ENCODE measurements at regions not wholly inside any gene's neighbourhood (a gene's known extent, or its start where the extent isn't known, plus 50 kb on each side); places are given as distances from the start of the nearest gene placed in this dataset.

DNA sequence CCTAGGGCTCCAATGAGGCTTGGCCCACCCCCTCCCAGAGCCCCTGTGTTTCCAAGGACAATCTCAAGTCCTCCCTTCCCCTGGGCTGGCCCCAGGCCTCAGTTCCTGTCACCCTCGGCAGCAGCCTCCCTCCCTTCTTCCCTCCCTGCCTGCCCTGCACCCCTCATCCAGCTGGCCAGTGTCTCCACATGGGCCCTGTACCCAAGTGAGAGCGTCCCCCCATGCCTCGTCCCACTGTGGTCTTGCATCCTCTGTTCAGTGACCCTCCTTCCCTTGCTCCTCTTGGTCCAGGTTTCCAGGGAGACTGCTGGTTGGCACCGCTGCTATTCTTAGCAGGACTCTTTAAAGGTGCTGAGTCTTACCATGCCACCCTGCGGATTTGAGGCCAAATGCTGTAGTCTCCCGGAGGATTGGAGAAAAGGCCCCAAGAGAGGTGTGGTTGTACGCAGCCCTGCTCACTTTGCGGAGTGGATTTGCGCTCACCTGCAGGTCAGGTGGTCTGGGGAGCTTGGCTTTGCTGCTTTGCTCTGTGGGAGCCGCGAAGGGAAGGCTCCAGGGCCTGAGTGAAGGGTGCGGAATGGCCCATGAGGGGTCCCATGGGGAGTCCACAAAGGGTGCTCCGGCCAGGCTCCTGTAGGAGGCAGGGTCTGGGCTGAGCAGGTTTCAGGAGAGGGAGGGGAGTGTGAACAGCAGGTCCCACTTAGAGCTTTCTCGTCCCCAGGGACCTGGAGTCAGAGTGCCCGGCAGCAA, 519.2 kb downstream of the TCERG1L start:
- no peak for DNase-seq (ENCODE audit: low read depth in 2 of 2)

DNA sequence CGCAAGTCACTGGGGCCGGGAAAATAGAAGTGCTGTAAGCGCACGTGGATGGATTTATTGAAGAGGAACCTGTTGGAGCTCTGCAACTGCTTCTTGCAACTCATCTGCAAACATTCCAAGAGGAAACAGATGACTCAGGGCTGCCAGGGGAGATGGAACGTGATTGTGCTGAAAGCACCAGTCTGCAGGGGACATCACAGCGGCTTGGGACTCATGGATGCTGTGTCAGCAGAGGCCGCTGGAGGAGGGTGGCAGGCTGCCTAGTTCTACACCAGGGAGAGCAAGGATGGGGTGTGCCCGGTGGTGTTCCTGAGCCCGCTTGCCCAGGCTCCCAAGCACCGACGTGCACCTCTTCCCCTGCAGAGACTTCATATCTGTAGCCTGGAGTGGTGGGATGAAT, 515.7 kb downstream of the TCERG1L start:
- DNase-seq (ENCODE audit: low read depth in 2 of 2) = no peak

- no peak for DNase-seq (ENCODE audit: low read depth in 2 of 2)
Measured at GRCh38 chr10:130799532-130799931, 512.0 kb downstream of the TCERG1L start.

DNA sequence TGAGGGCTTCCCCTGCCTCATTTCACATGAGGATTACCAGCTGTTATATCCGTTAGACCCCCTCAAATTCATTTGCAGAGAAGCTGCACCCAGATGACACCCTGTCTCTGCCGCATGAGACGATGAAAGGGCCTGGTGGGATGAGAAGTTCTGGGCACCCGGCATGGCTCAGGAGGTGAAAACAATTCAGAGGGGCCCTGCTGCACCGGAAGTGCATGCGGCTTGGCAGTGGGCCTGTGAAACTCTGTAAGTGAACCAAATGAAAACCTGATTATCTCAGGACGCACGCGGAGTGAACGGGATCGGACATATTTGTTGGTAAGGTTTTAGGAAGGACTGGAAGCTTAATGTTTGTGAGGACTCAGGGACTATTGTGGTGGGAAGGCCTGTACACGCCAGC, 511.2 kb downstream of the TCERG1L start:
- no peak for DNase-seq (ENCODE audit: low read depth in 2 of 2)

DNA sequence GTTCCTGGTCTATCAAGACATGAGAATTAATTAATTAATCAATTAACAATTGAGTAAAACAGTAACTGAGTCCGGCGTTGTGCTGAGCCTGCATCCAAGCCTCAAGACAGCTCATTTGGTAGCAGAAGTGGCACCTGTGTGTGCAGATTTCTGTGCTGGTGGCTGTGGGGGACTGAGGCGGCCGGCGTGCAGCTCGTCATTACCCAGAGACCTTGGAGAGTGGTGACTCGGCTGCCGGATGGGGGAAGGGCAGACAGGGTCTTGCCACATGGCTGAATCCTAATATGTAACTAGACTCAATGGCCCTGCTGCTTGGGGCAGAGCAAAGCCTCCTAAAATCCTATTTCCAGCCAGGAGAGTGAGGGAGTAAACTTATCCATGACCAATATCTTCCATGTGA, 510.2 kb downstream of the TCERG1L start:
- DNase-seq (ENCODE audit: low read depth in 2 of 2) = no peak

DNA sequence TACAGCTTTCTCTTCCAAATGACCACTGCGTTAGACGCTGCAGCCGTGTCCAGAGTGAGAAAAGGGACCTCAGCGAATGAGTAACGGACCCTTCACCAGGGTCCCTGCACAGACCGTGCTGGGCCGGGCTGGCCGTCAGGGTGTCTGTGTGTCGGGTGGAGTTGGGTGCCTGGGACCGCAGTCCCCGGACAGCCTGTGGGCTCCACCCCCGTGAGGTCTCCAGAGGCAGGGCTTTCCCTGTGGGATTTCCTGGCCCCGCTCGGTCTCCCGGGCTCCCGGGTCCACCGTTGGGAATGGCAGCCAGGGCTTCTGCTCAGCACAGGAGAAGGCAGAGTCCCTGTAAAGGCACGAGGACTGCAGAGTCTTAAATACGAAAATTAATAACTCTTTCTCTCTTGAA, 509.7 kb downstream of the TCERG1L start:
- DNase-seq (ENCODE audit: low read depth in 2 of 2) = no peak

GRCh38 chr10:130802301-130802700, 509.2 kb downstream of the TCERG1L start:
- DNase-seq (ENCODE audit: low read depth in 2 of 2) = no peak

DNA sequence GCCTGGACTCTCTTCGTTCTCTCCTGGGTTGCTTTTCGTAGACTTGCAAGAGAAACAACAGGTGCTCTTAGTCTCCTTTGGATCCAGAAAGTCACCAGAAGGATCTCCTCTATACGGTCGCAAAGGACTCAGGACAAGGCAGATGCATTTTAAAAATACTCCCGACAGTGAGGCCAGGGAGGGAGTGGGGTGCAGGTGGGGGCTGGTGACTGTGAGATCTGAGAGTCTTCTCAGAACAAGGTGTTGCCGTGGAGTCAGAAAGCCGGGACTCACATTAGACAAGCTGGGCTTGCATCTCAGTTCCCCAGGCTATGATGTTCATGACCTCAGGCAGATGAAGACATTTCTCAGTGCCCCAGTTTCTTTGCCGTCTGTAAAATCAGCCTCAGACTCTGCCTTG, 507.2 kb downstream of the TCERG1L start:
- DNase-seq (ENCODE audit: low read depth in 2 of 2) = no peak

DNA sequence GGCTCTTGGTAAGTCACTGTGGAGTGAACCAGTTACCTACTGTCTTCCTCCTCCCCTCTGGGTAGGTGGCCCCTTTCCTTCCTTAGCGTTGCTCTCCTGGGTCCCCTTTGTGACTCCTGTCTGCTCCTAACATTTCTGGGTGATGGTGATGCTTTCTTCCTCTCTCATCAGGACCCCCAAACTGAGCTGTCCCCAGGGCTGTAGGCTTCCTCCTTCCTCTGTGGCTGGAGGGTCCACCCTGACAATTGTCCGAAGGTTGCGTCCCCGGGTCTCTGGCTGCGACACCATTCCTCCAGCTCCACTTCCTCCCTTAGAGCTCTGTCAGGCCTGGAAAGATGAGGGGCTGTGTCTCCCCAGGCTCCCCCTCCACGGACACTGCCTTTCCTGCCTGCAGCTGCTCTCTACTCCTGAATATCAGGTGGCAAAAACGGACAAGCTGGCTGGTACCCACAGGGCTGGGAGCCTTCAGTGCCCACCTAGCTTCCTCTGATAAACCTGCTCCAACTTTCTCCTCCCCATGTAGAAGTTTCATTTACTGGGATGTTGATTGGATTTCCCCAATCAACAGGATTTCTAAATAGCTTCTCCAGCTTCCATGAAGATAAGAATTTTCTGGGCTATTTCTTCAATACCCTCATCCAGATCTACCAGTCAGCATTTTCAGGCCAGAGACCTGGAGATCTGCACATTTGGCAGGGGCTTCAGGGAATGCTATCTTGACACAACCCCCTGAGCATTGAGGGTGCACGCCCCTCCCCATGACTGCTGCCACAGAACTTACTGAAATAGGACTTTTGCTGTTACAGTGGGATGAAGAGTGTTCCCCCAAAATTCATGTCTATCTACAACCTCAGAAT, 506.5 kb downstream of the TCERG1L start:
- DNase-seq (ENCODE audit: low read depth in 2 of 2) = no peak

GRCh38 chr10:130805635-130806030, 505.9 kb downstream of the TCERG1L start:
- DNase-seq (ENCODE audit: low read depth in 2 of 2) = no peak

DNA sequence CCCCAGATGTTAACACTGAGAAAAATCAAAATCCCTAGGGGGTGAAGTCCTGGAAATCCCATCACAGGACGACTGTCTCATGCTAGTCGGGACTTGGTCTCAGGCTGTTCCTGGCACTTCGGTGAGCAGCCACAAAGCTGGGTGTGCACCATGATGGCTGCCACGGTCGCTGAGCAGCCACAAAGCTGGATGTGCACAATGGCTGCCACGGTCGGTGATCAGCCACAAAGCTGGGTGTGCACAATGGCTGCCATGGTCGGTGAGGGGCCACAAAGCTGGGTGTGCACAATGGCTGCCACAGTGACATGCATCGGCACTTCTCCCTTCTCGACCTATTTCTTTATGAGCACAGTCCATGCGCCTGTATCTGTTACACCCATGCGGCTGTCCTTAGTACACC, 505.1 kb downstream of the TCERG1L start:
- no peak for DNase-seq (ENCODE audit: low read depth in 2 of 2)

GRCh38 chr10:130807096-130807495, 504.4 kb downstream of the TCERG1L start:
- DNase-seq (ENCODE audit: low read depth in 2 of 2) = no peak

GRCh38 chr10:130807721-130808120, 503.8 kb downstream of the TCERG1L start:
- no peak for DNase-seq (ENCODE audit: low read depth in 2 of 2)

GRCh38 chr10:130808243-130808642, 503.3 kb downstream of the TCERG1L start:
- DNase-seq (ENCODE audit: low read depth in 2 of 2) = no peak

- no peak for DNase-seq (ENCODE audit: low read depth in 2 of 2)
Measured at GRCh38 chr10:130808686-130809085, 502.8 kb downstream of the TCERG1L start.

- DNase-seq (ENCODE audit: low read depth in 2 of 2) = no peak
Measured at GRCh38 chr10:130809181-130809580, 502.3 kb downstream of the TCERG1L start.

- DNase-seq (ENCODE audit: low read depth in 2 of 2) = no peak
Measured at GRCh38 chr10:130809761-130810515, 501.6 kb downstream of the TCERG1L start.

GRCh38 chr10:130810856-130811255, 500.7 kb downstream of the TCERG1L start:
- no peak for DNase-seq (ENCODE audit: low read depth in 2 of 2)

GRCh38 chr10:130812381-130813148, 499.0 kb downstream of the TCERG1L start:
- no peak for DNase-seq (ENCODE audit: low read depth in 2 of 2)

DNA sequence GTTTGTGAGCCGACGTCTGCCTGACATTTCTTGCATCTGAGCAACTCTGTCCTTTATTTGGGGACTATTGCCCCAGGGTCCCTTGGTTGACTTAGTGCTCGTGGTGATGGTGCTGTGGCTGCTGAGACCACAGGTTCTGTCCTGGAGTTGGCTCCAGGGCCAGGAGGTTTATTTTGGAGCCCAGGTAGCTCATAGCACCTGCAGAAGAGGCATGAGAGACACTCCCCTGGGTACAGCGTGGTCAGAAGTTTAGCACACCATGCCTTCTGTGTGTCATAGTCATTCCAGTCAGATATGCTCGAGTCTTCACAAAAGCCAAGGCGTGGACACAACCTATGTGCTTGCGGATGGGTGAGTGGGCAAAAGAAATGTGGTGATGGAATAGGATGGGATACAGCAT, 496.9 kb downstream of the TCERG1L start:
- DNase-seq (ENCODE audit: low read depth in 2 of 2) = no peak

- no peak for DNase-seq (ENCODE audit: low read depth in 2 of 2)
Measured at GRCh38 chr10:130816116-130816901, 495.2 kb downstream of the TCERG1L start.

Data from stimulated activated CD4-positive, alpha-beta T cell treated with anti-CD3 and anti-CD28 coated beads, Interleukin-4, amount 100 ng/mL, for 48 hours (primary cell).